Gastroesophageal sphincter (tissue), 3 donors: ENCODE measurements at regions not wholly inside any gene's neighbourhood (a gene's known extent, or its start where the extent isn't known, plus 50 kb on each side); places are given as distances from the start of the nearest gene placed in this dataset.

Experiments used
- EP300 ChIP-seq: sonication (generic); formaldehyde crosslinking; IDR thresholded peaks from one replicate; pipeline ENCODE4 v1.6.1; 2017; ENCODE audit warnings: antibody characterized with exemption, mild to moderate bottlenecking
- TF ChIP-seq, protein P1 (sequence below), 4 experiments: fragments of 200-600 bp in 2 of 4; fragments of 450-650 bp in 2 of 4; sonication (generic) in 1 of 4; IDR thresholded peaks; one replicate each; pipeline ENCODE4 v1.5.1; 2017 to 2019; ENCODE audit warnings: antibody characterized with exemption in 4 of 4, mild to moderate bottlenecking in 2 of 4, moderate library complexity in 2 of 4

- TF ChIP-seq, protein P1, sequence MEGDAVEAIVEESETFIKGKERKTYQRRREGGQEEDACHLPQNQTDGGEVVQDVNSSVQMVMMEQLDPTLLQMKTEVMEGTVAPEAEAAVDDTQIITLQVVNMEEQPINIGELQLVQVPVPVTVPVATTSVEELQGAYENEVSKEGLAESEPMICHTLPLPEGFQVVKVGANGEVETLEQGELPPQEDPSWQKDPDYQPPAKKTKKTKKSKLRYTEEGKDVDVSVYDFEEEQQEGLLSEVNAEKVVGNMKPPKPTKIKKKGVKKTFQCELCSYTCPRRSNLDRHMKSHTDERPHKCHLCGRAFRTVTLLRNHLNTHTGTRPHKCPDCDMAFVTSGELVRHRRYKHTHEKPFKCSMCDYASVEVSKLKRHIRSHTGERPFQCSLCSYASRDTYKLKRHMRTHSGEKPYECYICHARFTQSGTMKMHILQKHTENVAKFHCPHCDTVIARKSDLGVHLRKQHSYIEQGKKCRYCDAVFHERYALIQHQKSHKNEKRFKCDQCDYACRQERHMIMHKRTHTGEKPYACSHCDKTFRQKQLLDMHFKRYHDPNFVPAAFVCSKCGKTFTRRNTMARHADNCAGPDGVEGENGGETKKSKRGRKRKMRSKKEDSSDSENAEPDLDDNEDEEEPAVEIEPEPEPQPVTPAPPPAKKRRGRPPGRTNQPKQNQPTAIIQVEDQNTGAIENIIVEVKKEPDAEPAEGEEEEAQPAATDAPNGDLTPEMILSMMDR (IDR thresholded peaks at IDR 0.05) = no peak
- TF ChIP-seq EP300 = no peak
These were observed 155.3 kb upstream of the RREB1 start for GRCh38 chr6:6952484-6952883.
